HG02970 (cell line): ENCODE measurements at regions not wholly inside any gene's neighbourhood (a gene's known extent, or its start where the extent isn't known, plus 50 kb on each side); places are given as distances from the start of the nearest gene placed in this dataset.

Experiments used
- ATAC-seq: cut with Tn5 transposase; IDR thresholded peaks from one replicate; pipeline ENCODE4 v1.9.1; 2021; ENCODE audit warnings: mild to moderate bottlenecking, moderate library complexity, moderate number of reproducible peaks; ENCODE audit not compliant: unreplicated experiment, low FRiP score

DNA sequence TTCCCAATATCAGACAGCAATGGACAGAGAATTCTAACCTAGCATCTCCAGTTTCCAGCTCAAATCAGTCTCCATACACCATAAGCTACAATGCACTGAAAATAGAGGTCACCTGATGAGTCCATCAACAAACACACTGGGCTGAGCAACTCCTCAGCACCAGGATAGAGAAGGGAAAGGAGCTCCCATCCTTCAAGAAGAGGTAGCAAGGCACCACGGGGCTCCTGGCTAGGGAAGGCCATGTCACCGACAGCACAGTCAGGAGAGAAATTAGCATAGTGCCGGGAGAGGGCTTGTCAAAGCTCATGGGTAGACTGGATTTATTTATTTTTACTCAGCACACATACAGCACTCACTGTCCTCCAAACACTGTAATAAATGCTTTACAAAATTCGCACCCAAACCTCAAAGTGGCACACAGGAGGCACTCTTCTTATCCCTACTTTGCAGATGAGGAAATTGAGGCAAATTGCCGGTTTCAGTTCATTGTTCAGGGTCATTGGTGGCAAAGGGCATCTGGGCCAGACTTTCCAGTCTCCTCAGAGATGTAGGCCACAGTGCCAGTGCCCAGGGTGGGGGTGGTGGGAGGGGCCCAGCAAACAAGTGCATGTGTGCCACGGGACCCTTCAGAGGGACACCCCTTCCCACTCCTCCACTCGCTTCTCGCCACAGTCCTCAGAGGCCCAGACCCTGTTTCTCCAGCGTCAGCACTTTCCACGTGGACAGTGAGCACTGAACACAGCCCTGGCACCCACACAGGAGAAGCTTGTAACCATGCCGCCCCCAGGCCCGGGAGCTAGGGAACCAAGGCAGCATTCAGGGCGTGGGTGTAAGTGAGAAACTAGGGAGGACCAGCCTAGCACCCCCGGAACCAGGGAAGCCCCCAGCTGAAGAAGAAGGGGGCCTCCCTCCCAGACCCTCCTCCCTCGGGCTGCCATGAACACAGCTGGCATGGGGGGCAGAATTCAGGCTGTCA lies 1417.4 kb downstream of the TBC1D22A start:
- ATAC-seq: no peak

DNA sequence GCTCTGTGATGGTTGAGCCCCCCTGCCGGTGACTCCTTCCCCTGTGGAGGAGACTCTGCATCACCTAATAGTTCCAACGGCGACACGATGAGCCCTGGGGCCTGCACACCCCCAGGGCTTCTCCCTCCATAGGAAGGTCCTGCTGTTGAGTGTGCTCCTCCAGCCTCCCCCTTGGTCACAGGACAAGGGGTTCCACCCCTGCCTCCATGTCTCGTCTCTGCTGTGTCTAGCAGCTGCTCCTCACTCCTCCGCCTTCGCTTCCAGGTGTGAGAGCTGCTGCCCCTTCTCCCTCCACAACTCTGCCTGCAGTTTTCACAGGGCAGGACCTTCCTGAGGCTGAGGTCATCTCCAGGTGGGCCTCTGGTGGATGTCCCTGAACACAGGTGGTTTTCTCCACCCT lies 1416.1 kb downstream of the TBC1D22A start:
- ATAC-seq: no peak

GRCh38 chr22:48177631-48178030 lies 1415.2 kb downstream of the TBC1D22A start:
- no peak for ATAC-seq

DNA sequence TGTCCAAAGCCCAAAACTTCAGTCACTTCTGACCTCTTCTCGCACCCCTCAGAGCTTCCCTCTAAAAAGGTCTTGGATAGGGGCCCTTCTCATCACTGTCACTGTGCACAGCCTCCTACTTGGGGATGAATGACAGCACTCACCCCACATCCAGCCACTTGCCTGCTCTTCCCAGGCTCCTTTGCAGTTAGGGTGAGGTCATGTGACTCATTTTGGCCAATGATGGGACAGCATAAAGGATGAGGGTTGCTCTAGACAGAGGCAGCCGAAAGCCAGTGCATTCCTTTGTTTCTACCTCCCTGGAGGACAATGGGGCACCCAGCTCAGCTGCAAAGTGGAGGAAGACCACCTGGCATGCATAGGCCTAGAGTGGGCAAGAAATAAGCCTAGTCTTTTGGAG lies 1413.3 kb downstream of the TBC1D22A start:
- no peak for ATAC-seq

- no peak for ATAC-seq
These were observed 1411.3 kb downstream of the TBC1D22A start for GRCh38 chr22:48173773-48174160.

DNA sequence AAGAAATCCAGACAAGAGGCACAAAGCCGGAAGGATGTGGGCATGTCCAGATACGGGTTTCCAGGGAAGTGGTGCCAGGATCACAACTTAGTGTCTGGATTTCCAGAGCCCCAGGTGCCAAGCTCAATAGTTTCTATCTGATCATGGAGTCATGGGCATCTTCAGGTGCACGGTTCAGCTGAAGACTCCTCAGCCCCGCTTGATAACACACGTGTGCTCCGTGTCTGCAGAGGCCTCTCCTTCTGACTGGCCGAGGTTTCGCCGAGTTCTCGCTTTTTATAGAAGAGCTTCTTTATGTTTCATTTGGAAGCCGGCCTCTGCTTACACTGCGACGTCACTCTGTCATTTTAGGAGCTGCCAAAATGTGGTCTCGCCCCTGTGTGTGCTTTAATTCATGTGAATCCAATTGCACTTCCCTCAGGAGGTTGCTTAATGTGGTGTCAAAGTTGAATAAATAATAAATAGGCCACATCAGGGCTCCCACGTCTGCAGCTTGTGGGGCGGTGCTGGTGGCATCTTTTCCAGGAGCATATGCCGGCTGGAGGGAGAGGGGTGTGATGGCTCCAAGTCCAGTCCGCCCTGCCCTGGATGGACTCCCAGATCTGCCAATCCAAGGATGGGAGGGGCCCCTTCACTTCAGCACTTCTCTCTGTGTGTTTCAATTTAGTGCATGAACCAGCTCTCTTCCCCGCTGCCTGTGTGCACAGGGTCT lies 1410.8 kb downstream of the TBC1D22A start:
- ATAC-seq: no peak

GRCh38 chr22:48171271-48171691 lies 1408.8 kb downstream of the TBC1D22A start:
- no peak for ATAC-seq

GRCh38 chr22:48169227-48169626 lies 1406.8 kb downstream of the TBC1D22A start:
- ATAC-seq: no peak

- ATAC-seq: no peak
These were observed 1404.8 kb downstream of the TBC1D22A start for GRCh38 chr22:48167238-48167637.

DNA sequence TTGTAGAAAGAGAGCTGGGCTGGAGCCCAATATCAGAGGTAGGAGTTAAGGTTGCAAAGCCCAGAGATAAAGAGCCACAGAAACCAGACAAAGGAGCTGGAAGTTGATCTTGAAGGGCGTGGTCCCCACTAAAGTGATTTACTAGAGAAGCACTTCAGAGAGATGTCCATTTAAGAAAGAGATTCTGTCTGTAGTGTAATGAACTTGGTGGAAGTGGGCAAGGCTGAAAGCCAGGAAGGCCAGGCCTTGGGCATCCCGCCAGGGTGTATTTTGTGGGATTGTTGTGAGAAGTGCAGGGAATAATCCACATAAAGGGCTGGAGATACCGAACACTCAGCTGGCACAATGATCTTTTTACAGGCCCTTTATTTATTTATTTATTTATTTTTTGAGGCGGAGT lies 1398.8 kb downstream of the TBC1D22A start:
- no peak for ATAC-seq

DNA sequence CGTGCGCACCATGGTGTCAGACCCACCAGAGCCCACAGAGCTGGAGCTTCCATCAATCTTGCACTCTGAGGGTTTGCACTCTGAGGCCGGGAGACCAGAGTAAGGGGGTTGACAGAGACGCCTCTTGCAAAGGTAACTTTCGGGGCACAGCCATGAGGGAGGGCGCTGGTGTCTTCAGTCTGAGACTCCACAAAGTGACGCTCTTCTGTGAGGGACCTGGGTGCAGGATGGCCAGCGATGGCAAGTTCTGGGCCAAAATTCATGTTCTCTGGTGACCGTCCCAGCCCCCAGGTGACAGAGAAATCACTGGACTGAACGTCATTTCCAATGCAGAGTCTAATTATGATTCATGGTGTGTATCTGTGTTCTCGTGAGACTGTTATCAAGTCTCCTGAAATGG lies 1395.2 kb downstream of the TBC1D22A start:
- ATAC-seq: no peak

DNA sequence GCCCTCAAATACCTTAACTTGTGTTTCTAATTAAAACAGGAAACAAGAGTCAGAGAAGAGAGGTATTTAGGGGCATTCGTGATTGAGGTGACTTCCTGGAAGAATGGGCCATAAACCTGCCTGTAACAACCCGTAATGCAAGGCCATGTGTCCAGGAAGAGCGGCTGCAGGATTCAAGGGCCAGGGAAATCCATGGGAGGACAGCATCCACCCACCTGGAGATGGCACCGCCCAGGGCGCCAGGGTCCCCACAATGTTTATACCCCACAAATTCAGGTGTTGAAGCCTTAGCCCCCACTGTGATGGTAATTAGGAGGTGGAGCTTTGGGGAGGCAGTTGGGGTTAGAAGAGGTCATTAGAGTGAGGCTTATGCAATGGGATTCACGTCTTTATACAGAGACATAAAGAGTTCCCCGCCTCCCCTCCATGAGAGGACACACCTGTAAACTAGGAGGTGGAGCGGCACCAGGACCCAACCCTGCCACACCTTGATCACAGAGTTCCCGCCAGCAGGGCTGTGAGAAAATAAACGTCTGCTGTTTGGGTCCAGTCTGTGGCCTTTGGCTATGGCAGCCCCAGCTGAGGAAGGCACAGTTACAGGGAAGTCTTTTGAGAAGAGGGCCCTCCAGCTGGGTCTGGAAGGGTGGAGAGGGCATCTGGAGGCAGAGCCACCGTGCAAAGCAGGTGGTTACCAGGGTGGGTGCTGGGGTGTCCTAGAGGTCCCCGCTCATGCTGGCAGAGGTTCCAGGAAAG lies 1394.3 kb downstream of the TBC1D22A start:
- no peak for ATAC-seq

DNA sequence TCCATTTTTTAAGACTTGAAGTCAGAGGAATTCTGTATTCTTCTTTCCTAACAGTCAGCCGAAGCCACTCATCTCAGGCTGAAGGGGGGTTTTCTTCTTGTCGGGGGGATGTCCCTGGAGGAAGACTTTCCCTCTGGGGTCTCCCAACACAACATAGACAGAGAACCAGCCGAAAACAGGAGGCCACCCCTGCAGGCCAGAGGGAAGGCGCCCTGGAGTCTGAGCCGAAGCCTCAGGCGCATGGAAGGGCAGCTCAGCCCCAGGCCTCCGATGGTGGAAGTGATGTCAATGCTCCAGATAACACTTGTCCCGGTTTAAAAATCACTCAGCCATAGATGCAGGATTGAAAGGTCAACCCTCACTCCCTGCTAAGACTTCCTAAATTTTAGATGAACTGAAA lies 1393.0 kb downstream of the TBC1D22A start:
- ATAC-seq: no peak

- ATAC-seq: no peak
These were observed 1392.4 kb downstream of the TBC1D22A start for GRCh38 chr22:48154943-48155240.

DNA sequence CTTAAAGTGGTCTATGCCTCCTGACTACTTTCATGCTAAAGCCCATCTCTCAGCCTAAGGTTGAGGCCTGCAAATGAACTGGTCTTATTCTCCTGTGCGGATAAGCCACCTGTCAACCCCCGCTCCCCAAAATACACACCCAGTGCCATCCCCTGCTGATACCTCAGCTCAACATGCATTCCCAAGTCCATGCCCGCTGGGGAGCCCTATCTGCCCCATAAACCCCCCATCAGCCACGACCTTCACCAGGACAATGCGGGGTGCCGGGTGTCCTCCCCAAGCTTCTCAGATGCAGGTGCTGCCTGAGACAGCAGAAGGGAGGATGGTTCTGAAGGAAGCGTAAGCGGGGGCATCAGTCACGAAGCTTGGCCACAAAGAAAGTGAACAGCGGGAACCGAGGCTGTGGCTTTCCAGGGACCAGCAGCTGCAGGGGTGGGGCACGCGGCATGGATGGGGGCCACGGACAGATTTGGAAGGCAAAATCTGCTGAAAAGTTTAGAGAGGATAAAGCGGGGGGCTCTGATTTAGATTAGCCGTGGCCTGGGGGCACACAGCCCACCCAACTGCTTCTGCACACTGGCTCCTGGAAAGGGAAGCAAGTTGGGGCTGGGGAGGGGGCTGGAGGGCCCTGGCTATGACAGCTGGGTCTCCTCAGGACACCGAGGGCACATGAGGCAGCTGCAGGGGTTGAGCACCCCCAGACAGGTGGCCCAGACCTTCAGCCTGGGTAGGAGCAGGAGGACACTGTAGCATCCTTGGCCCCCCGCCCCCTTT lies 1391.9 kb downstream of the TBC1D22A start:
- ATAC-seq: no peak

GRCh38 chr22:48153726-48154125 lies 1391.3 kb downstream of the TBC1D22A start:
- ATAC-seq: no peak

GRCh38 chr22:48152916-48153315 lies 1390.5 kb downstream of the TBC1D22A start:
- ATAC-seq: no peak

- ATAC-seq: no peak
These were observed 1389.8 kb downstream of the TBC1D22A start for GRCh38 chr22:48152164-48152775.

DNA sequence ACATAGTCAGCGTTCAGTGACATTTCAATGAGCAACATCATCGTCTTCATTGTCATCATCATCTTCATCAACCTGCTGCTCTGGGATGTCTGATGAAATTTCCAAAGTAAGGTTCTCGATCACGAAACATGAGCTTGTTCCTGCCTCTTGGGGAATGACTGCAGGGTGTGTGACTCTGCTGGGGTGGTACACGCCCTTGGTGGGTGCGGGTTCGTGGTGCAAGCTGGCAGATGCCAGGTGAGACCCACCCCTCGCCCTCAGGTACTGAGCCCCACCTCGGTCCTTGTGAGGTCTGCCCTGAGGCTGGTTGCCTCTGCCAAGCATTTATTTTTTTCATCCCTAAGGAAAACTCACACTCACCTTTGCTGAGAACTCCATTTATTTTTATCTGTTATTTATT lies 1389.2 kb downstream of the TBC1D22A start:
- no peak for ATAC-seq

DNA sequence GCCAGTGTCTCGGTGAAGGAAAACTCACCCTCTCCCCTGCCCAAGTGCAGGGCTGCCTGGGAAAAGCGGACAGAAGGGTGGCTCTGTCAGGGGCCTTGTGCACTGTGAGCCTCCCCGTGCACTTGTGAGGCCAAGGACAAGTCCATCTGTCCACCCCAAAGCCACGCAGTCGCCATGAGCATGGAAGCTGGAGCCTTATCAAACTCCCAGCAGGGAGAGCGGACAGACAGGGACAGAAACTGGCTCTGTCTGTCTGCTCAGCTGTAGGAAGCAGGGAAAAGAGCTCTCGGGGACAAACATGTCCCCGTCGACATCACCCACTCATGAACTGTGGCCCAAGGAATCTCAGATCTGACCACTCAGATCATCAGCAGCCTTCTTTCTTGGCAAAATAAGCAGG lies 1385.4 kb downstream of the TBC1D22A start:
- no peak for ATAC-seq
